SU-DHL-6 (cell line): ENCODE measurements at regions not wholly inside any gene's neighbourhood (a gene's known extent, or its start where the extent isn't known, plus 50 kb on each side); places are given as distances from the start of the nearest gene placed in this dataset.

Experiments
- H2AFZ ChIP-seq: fragments of 200-600 bp; sonication (generic); 2 replicates; pipeline ENCODE4 v1.6.1; 2014; ENCODE audit warnings: low read depth, mild to moderate bottlenecking, moderate library complexity, mixed read lengths, antibody characterized with exemption, low read length; ENCODE audit not compliant: severe bottlenecking
- H3F3A ChIP-seq: fragments of 200-600 bp; shearing (Covaris generic); 2 replicates; pipeline ENCODE4 v1.6.0; 2016; ENCODE audit warnings: antibody characterized with exemption, mild to moderate bottlenecking; ENCODE audit not compliant: insufficient read depth
- H3K27ac ChIP-seq: fragments of 200-600 bp; sonication (generic); 2 replicates; pipeline ENCODE4 v1.5.1; 2016; ENCODE audit warnings: low read depth, mild to moderate bottlenecking, low read length, moderate library complexity, mixed read lengths
- H3K27me3 ChIP-seq: fragments of 200-600 bp; sonication (generic), shearing (Covaris generic); 2 replicates; pipeline ENCODE4 v1.6.0; 2014; ENCODE audit warnings: mild to moderate bottlenecking, low read length
- H3K36me3 ChIP-seq: fragments of 200-600 bp; sonication (generic); 2 replicates; pipeline ENCODE4 v1.6.1; 2014; ENCODE audit warnings: mild to moderate bottlenecking, low read length, mixed read lengths
- H3K4me2 ChIP-seq: fragments of 300-600, 200-600 bp; shearing (Covaris generic), sonication (generic); 2 replicates; pipeline ENCODE4 v1.6.0; 2014; ENCODE audit warnings: low read length, low read depth, mild to moderate bottlenecking; ENCODE audit not compliant: poor library complexity, severe bottlenecking
- H3K4me3 ChIP-seq: fragments of 200-600 bp; sonication (generic); 2 replicates; pipeline ENCODE4 v1.5.1; 2014; ENCODE audit warnings: antibody characterized with exemption, low read length, mild to moderate bottlenecking, mixed read lengths; ENCODE audit not compliant: insufficient read depth, poor library complexity, severe bottlenecking
- H3K79me2 ChIP-seq: fragments of 200-600 bp; sonication (generic); 2 replicates; pipeline ENCODE4 v1.6.1; 2014; ENCODE audit warnings: mild to moderate bottlenecking, low read length, moderate library complexity; ENCODE audit not compliant: insufficient read depth
- H3K9ac ChIP-seq: fragments of 200-600 bp; sonication (generic); 2 replicates; pipeline ENCODE4 v1.7.0; 2014; ENCODE audit warnings: mild to moderate bottlenecking, low read length
- H3K9me2 ChIP-seq: fragments of 200-600 bp; sonication (generic); replicated peaks from 2 replicates; pipeline ENCODE4 v1.6.1; 2014; ENCODE audit warnings: low read length; ENCODE audit not compliant: insufficient read depth
- H3K9me3 ChIP-seq: fragments of 200-600 bp; sonication (generic); 2 replicates; pipeline ENCODE4 v1.6.1; 2014; ENCODE audit warnings: low read length, mixed read lengths; ENCODE audit not compliant: insufficient read depth
- H4K20me1 ChIP-seq: fragments of 200-600 bp; sonication (generic); 2 replicates; pipeline ENCODE4 v1.6.1; 2014; ENCODE audit warnings: low read depth, mild to moderate bottlenecking, antibody characterized with exemption, low read length, moderate library complexity, mixed read lengths
- EZH2phosphoT487 ChIP-seq: fragments of 200-600 bp; sonication (generic), shearing (Covaris generic); conservative IDR thresholded peaks from 2 replicates; pipeline ENCODE4 v1.6.1; 2018; ENCODE audit warnings: mild to moderate bottlenecking, antibody characterized with exemption, low read length, moderate library complexity, mixed read lengths
- TF ChIP-seq, protein P1 (sequence below): fragments of 200-600 bp; sonication (generic); IDR thresholded peaks from one replicate; pipeline ENCODE4 v1.5.1; 2017; ENCODE audit warnings: antibody characterized with exemption, mild to moderate bottlenecking, low read length, moderate library complexity; ENCODE audit not compliant: insufficient read depth, poor library complexity, severe bottlenecking

DNA sequence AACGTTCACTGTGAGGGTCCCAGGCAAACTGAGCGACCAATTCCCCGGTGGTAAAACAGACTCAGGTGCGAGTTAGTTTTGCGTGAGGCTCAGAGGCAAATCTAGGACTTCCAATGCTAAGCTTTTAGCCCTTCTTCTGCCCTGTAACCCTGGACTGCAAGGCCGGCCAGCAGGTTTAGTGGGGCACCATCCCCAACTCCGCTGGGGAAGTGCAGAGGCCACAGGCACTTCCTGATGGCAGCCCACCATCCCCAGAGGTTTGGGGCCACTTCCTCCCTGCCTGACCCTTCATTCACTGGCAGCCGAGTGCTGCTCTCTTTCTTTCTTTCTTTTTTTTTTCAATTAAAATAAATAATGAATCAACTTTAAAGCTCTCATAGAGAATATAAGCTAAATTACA lies 124.6 kb upstream of the B3GAT1 start:
- no peaks in the 10 kb centered on the region for H4K20me1 ChIP-seq
- no peak for TF ChIP-seq EZH2phosphoT487
- TF ChIP-seq, protein P1, sequence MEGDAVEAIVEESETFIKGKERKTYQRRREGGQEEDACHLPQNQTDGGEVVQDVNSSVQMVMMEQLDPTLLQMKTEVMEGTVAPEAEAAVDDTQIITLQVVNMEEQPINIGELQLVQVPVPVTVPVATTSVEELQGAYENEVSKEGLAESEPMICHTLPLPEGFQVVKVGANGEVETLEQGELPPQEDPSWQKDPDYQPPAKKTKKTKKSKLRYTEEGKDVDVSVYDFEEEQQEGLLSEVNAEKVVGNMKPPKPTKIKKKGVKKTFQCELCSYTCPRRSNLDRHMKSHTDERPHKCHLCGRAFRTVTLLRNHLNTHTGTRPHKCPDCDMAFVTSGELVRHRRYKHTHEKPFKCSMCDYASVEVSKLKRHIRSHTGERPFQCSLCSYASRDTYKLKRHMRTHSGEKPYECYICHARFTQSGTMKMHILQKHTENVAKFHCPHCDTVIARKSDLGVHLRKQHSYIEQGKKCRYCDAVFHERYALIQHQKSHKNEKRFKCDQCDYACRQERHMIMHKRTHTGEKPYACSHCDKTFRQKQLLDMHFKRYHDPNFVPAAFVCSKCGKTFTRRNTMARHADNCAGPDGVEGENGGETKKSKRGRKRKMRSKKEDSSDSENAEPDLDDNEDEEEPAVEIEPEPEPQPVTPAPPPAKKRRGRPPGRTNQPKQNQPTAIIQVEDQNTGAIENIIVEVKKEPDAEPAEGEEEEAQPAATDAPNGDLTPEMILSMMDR, result no peak

DNA sequence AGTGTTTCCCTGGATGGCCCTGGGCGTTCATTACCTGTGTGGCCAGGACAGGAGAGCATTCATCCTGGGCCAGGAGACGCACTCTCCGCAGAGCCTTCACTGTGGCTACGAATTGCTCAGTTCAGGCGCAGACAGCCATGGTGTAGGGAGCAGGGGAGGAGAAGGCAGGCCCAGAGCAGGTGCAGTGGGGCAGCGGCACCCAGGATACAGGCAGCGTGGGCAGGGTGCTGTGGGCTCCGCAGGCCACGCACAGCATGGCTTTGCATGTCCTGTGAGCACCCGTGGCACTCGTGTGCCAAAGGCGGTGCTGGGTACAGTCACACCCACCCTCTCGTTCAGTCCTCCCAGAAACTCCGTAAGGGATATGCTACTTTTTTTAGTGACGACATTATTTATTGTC lies 124.2 kb upstream of the B3GAT1 start:
- Histone ChIP-seq H3K9me2 (no peaks in the 10 kb centered on the region), H3K27me3 (no peaks in the 10 kb centered on the region), H2AFZ (no peak overlapping the region), H3K79me2 (no peaks in the 10 kb centered on the region), H3K9ac (no peak overlapping the region), H3K9me3 (no peaks in the 10 kb centered on the region), H3F3A (no peaks in the 10 kb centered on the region), H4K20me1 (no peaks in the 10 kb centered on the region), H3K27ac (no peak overlapping the region), H3K4me3 (no peak overlapping the region), H3K36me3 (no peaks in the 10 kb centered on the region), H3K4me2 (no peak overlapping the region)
- TF ChIP-seq, protein P1, result no peak
- TF ChIP-seq EZH2phosphoT487, result no peak

More for the DNA sequence above, 124.6 kb upstream of the B3GAT1 start:
- no peak overlapping the region for H2AFZ ChIP-seq
- H3F3A ChIP-seq, result no peaks in the 10 kb centered on the region
- no peaks in the 10 kb centered on the region for H3K9me2 ChIP-seq
- H3K9ac ChIP-seq, result no peak overlapping the region
- H3K4me3 ChIP-seq, result no peak overlapping the region
- no peaks in the 10 kb centered on the region for H3K36me3 ChIP-seq
- H3K4me2 ChIP-seq, result no peak overlapping the region
- H3K27me3 ChIP-seq, result no peaks in the 10 kb centered on the region
- no peaks in the 10 kb centered on the region for H3K9me3 ChIP-seq
- no peak overlapping the region for H3K27ac ChIP-seq
- no peaks in the 10 kb centered on the region for H3K79me2 ChIP-seq

DNA sequence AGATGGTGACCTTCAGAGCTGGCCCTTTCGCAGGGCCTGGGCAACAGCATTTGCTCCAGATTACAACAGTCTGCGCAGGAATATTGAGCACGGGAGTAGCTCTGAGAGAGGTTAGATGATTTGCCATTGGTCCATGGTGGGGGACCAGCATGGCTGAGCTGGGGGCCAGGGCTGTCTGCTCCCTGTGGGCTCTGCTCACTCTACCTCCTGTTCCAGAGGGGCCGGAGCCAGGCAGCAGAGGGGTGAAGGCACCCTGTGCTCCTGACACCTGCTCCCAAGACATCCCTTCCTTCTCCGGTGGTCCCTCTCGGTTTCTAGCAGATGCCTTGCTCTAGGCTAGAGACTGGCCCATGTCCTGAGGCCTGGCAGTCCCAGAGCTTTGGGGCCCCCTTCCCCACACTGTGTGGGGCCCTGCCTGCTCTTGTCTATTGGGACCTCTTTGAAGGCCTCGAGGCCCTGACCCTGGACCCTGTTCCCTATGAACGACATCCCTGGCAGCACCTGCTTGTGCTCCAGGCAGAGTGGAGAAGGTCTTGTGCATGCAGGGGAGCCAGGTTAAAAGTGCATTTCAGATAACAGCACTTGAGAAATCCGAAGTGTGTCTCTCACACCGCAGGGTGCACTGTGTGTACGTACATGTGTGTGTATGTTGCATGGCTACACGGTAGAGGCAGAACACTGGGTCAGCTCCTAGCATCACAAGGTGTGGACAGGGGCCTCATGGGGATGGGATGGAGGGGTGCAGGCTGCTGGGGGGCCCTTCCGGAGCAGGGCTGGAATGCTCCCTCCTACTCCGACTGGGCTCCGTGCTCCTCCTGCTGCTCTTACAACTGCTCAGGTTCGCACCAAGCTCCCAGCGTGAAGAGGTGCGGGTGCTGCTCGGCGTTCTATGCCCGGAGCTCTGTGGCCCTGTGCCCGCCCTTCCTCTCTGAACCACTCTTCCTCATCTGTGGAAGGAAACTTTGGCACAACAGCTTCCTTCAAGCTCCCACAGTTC lies 123.3 kb upstream of the B3GAT1 start:
- Histone ChIP-seq H3K9ac (no peak overlapping the region), H3K9me3 (no peaks in the 10 kb centered on the region), H3K9me2 (no peaks in the 10 kb centered on the region), H2AFZ (no peak overlapping the region), H3K4me2 (no peak overlapping the region), H3K4me3 (no peak overlapping the region), H3K27ac (no peak overlapping the region), H3K27me3 (no peaks in the 10 kb centered on the region), H3K36me3 (no peaks in the 10 kb centered on the region), H4K20me1 (no peaks in the 10 kb centered on the region), H3K79me2 (no peaks in the 10 kb centered on the region), H3F3A (no peaks in the 10 kb centered on the region)
- TF ChIP-seq, protein P1, result no peak
- no peak for TF ChIP-seq EZH2phosphoT487
